H1 (cell line): ENCODE measurements at regions not wholly inside any gene's neighbourhood (a gene's known extent, or its start where the extent isn't known, plus 50 kb on each side); places are given as distances from the start of the nearest gene placed in this dataset.

Experiments used
- ASH2L ChIP-seq: fragments of 200-600, 300-600 bp; sonication (generic); IDR thresholded peaks from one replicate; pipeline ENCODE4 v1.7.1; 2017; ENCODE audit warnings: low read length
- BRCA1 ChIP-seq: IDR thresholded peaks from 2 replicates; pipeline ENCODE4 v1.6.1; 2012; ENCODE audit warnings: low read depth, low read length, improper control_type of control experiment
- CEBPB ChIP-seq: IDR thresholded peaks from 2 replicates; pipeline ENCODE4 v1.6.1; 2012; ENCODE audit warnings: low read depth, low read length
- EZH2 ChIP-seq: fragments of 200-600 bp; sonication (generic); IDR thresholded peaks from 2 replicates; pipeline ENCODE4 v1.7.1; 2012; ENCODE audit warnings: low read depth, mild to moderate bottlenecking, moderate library complexity, low read length, inconsistent platforms; ENCODE audit not compliant: severe bottlenecking
- FOSL1 ChIP-seq: IDR thresholded peaks from 2 replicates; pipeline ENCODE4 v1.6.1; 2011; ENCODE audit warnings: mild to moderate bottlenecking, low read depth, low read length, moderate library complexity; ENCODE audit not compliant: insufficient read depth
- GABPA ChIP-seq: IDR thresholded peaks from 2 replicates; pipeline ENCODE4 v1.6.1; 2011; ENCODE audit warnings: mild to moderate bottlenecking, low read length, moderate library complexity, borderline replicate concordance; ENCODE audit not compliant: insufficient read depth
- JUND ChIP-seq: IDR thresholded peaks from 2 replicates; pipeline ENCODE4 v1.6.1; 2011; ENCODE audit warnings: mild to moderate bottlenecking, improper control_type of control experiment, low read length
- POLR2A ChIP-seq, 2 experiments: IDR thresholded peaks; 1 replicate in 1 of 2; 2 replicates in 1 of 2; pipeline ENCODE4 v1.6.1; 2011; ENCODE audit warnings: low read depth in 2 of 2, low read length in 2 of 2, mild to moderate bottlenecking in 2 of 2; ENCODE audit errors: control extremely low read depth in 1 of 2
- TCF12 ChIP-seq: IDR thresholded peaks from 2 replicates; pipeline ENCODE4 v1.6.1; 2011; ENCODE audit warnings: low read depth, mild to moderate bottlenecking, low read length
- YY1 ChIP-seq: IDR thresholded peaks from 2 replicates; pipeline ENCODE4 v1.6.1; 2011; ENCODE audit warnings: low read depth, mild to moderate bottlenecking, low read length
- TF ChIP-seq, protein P1 (sequence below), 3 experiments: IDR thresholded peaks; 1 replicate in 2 of 3; 2 replicates in 1 of 3; pipeline versions ENCODE4 v1.5.1 to v1.6.1; 2011; ENCODE audit warnings: low read length in 3 of 3, mild to moderate bottlenecking in 3 of 3, inconsistent platforms in 2 of 3, low read depth in 1 of 3, moderate library complexity in 1 of 3; ENCODE audit not compliant: insufficient read depth in 1 of 3; ENCODE audit errors: control extremely low read depth in 1 of 3
- TF ChIP-seq, protein P2 (sequence below): IDR thresholded peaks from 2 replicates; pipeline ENCODE4 v1.6.1; 2012; ENCODE audit warnings: low read length, inconsistent platforms

GRCh38 chr22:48257685-48258055 is 1495.2 kb downstream of the TBC1D22A start:
- TF ChIP-seq FOSL1 = no peak
- TF ChIP-seq, protein P1, sequence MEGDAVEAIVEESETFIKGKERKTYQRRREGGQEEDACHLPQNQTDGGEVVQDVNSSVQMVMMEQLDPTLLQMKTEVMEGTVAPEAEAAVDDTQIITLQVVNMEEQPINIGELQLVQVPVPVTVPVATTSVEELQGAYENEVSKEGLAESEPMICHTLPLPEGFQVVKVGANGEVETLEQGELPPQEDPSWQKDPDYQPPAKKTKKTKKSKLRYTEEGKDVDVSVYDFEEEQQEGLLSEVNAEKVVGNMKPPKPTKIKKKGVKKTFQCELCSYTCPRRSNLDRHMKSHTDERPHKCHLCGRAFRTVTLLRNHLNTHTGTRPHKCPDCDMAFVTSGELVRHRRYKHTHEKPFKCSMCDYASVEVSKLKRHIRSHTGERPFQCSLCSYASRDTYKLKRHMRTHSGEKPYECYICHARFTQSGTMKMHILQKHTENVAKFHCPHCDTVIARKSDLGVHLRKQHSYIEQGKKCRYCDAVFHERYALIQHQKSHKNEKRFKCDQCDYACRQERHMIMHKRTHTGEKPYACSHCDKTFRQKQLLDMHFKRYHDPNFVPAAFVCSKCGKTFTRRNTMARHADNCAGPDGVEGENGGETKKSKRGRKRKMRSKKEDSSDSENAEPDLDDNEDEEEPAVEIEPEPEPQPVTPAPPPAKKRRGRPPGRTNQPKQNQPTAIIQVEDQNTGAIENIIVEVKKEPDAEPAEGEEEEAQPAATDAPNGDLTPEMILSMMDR (IDR thresholded peaks at IDR 0.05; ENCODE audit: control extremely low read depth in 1 of 3, insufficient read depth in 1 of 3, low read depth in 1 of 3, low read length in 3 of 3) = no peak
- TF ChIP-seq POLR2A (IDR thresholded peaks at IDR 0.05; ENCODE audit: control extremely low read depth in 1 of 2, low read depth in 2 of 2, low read length in 2 of 2) = no peak
- TF ChIP-seq, protein P2, sequence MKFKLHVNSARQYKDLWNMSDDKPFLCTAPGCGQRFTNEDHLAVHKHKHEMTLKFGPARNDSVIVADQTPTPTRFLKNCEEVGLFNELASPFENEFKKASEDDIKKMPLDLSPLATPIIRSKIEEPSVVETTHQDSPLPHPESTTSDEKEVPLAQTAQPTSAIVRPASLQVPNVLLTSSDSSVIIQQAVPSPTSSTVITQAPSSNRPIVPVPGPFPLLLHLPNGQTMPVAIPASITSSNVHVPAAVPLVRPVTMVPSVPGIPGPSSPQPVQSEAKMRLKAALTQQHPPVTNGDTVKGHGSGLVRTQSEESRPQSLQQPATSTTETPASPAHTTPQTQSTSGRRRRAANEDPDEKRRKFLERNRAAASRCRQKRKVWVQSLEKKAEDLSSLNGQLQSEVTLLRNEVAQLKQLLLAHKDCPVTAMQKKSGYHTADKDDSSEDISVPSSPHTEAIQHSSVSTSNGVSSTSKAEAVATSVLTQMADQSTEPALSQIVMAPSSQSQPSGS = no peak
- TF ChIP-seq EZH2 = no peak
- no peak for TF ChIP-seq BRCA1
- no peak for TF ChIP-seq YY1
- TF ChIP-seq ASH2L = no peak
- TF ChIP-seq CEBPB = no peak
- TF ChIP-seq JUND = no peak
- TF ChIP-seq TCF12 = no peak
- no peak for TF ChIP-seq GABPA
